ENCODE measurements at regions not wholly inside any gene's neighbourhood (a gene's known extent, or its start where the extent isn't known, plus 50 kb on each side); places are given as distances from the start of the nearest gene placed in this dataset.

DNA sequence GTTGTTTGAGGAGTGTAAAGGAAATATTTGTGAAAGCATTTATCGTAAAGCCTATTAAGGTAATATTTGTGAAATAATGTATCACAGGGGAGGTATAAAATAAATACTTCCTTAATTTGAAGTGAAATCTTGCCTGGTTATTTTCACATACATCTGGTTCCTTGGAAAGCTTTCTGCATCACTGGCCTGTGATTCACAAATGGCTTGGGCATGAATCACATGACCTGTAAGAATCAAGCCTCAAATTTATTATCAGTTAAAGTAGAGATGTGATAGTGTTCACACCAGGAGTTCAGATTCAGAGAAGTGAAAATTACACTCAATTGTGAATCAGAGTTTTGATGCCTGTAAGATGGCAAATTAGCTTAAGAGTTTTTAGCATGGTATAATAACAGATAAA lies 1911.4 kb downstream of the STIM2 start:
- ChIA-PET POLR2A (no interaction called here), CTCF (no interaction called here)
- Histone ChIP-seq H3K9me3 (ENCODE audit: control insufficient read depth, insufficient read depth, low read depth, low read length) (no peaks in the 10 kb centered on the region), H3K4me3 (ENCODE audit: low read depth in 2 of 2, low read length in 2 of 2) (no peak overlapping the region), H3K4me1 (ENCODE audit: control insufficient read depth, insufficient read depth, low read length) (no peaks in the 10 kb centered on the region), H3K36me3 (ENCODE audit: control insufficient read depth, insufficient read depth, low read length) (no peaks in the 10 kb centered on the region), H3K27me3 (ENCODE audit: control insufficient read depth, insufficient read depth, low read length) (no peaks in the 10 kb centered on the region), H3K27ac (ENCODE audit: low read length) (no peak overlapping the region)
- TF ChIP-seq POLR2AphosphoS5 (IDR thresholded peaks at IDR 0.05; ENCODE audit: low read depth, low read length) (no peak), SIN3A (IDR thresholded peaks at IDR 0.05; ENCODE audit: borderline replicate concordance, insufficient read depth, low read depth, low read length) (no peak), TCF7L2 (IDR thresholded peaks at IDR 0.05; ENCODE audit: low read depth, low read length) (no peak)
- in situ Hi-C loops (cut with HindIII; ENCODE audit: low pct_unique_long_range_greater_than_20kb, low sequenced_read_pairs) = no loop called here
- DNase-seq (ENCODE audit: low read depth, low spot score) = no peak
- ATAC-seq = no peak
- intact Hi-C loops (cut with micrococcal nuclease; ENCODE audit: unreplicated experiment) = no loop called here
- no TSS peak for BruUV-seq (replicated peaks)

- no TSS peak for BruUV-seq (replicated peaks)
- Histone ChIP-seq H3K4me3 (ENCODE audit: low read depth in 2 of 2, low read length in 2 of 2) (no peak overlapping the region), H3K4me1 (ENCODE audit: control insufficient read depth, insufficient read depth, low read length) (no peaks in the 10 kb centered on the region), H3K27me3 (ENCODE audit: control insufficient read depth, insufficient read depth, low read length) (no peaks in the 10 kb centered on the region), H3K9me3 (ENCODE audit: control insufficient read depth, insufficient read depth, low read depth, low read length) (no peaks in the 10 kb centered on the region), H3K36me3 (ENCODE audit: control insufficient read depth, insufficient read depth, low read length) (no peaks in the 10 kb centered on the region), H3K27ac (ENCODE audit: low read length) (no peak overlapping the region)
- in situ Hi-C loops (cut with HindIII; ENCODE audit: low pct_unique_long_range_greater_than_20kb, low sequenced_read_pairs) = no loop called here
- CTCF ChIA-PET = no interaction called here
- intact Hi-C loops (cut with micrococcal nuclease; ENCODE audit: unreplicated experiment) = no loop called here
- DNase-seq (ENCODE audit: low read depth, low spot score) = no peak
- TF ChIP-seq TCF7L2 (IDR thresholded peaks at IDR 0.05; ENCODE audit: low read depth, low read length) (no peak), SIN3A (IDR thresholded peaks at IDR 0.05; ENCODE audit: borderline replicate concordance, insufficient read depth, low read depth, low read length) (no peak), REST (IDR thresholded peaks at IDR 0.05; ENCODE audit: insufficient read depth in 1 of 2, low read depth in 2 of 2, low read length in 1 of 2) (no peak), POLR2AphosphoS5 (IDR thresholded peaks at IDR 0.05; ENCODE audit: low read depth, low read length) (no peak)
- TF ChIP-seq, protein P1, sequence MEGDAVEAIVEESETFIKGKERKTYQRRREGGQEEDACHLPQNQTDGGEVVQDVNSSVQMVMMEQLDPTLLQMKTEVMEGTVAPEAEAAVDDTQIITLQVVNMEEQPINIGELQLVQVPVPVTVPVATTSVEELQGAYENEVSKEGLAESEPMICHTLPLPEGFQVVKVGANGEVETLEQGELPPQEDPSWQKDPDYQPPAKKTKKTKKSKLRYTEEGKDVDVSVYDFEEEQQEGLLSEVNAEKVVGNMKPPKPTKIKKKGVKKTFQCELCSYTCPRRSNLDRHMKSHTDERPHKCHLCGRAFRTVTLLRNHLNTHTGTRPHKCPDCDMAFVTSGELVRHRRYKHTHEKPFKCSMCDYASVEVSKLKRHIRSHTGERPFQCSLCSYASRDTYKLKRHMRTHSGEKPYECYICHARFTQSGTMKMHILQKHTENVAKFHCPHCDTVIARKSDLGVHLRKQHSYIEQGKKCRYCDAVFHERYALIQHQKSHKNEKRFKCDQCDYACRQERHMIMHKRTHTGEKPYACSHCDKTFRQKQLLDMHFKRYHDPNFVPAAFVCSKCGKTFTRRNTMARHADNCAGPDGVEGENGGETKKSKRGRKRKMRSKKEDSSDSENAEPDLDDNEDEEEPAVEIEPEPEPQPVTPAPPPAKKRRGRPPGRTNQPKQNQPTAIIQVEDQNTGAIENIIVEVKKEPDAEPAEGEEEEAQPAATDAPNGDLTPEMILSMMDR (IDR thresholded peaks at IDR 0.05) = no peak
- POLR2A ChIA-PET = no interaction called here
- no peak for ATAC-seq
Observed at GRCh38 chr4:28772788-28773187, 1912.1 kb downstream of the STIM2 start.

GRCh38 chr4:28774344-28774743 lies 1913.7 kb downstream of the STIM2 start:
- DNase-seq (ENCODE audit: low read depth, low spot score) (no peak), ATAC-seq (no peak)
- H3K4me3 ChIP-seq (ENCODE audit: low read depth in 2 of 2, low read length in 2 of 2) = no peak overlapping the region
- H3K9me3 ChIP-seq (ENCODE audit: control insufficient read depth, insufficient read depth, low read depth, low read length) = no peaks in the 10 kb centered on the region
- no peaks in the 10 kb centered on the region for H3K27me3 ChIP-seq (ENCODE audit: control insufficient read depth, insufficient read depth, low read length)
- intact Hi-C loops (cut with micrococcal nuclease; ENCODE audit: unreplicated experiment) (no loop called here), in situ Hi-C loops (cut with HindIII; ENCODE audit: low pct_unique_long_range_greater_than_20kb, low sequenced_read_pairs) (no loop called here)
- H3K36me3 ChIP-seq (ENCODE audit: control insufficient read depth, insufficient read depth, low read length) = no peaks in the 10 kb centered on the region
- no peak overlapping the region for H3K27ac ChIP-seq (ENCODE audit: low read length)
- no peaks in the 10 kb centered on the region for H3K4me1 ChIP-seq (ENCODE audit: control insufficient read depth, insufficient read depth, low read length)
- TF ChIP-seq POLR2AphosphoS5 (IDR thresholded peaks at IDR 0.05; ENCODE audit: low read depth, low read length) (no peak), TCF7L2 (IDR thresholded peaks at IDR 0.05; ENCODE audit: low read depth, low read length) (no peak), REST (IDR thresholded peaks at IDR 0.05; ENCODE audit: insufficient read depth in 1 of 2, low read depth in 2 of 2, low read length in 1 of 2) (no peak), SIN3A (IDR thresholded peaks at IDR 0.05; ENCODE audit: borderline replicate concordance, insufficient read depth, low read depth, low read length) (no peak)
- TF ChIP-seq, protein P1 (IDR thresholded peaks at IDR 0.05) = no peak
- ChIA-PET POLR2A (no interaction called here), CTCF (no interaction called here)
- BruUV-seq (replicated peaks) = no TSS peak

Measured in Panc1 (cell line).